Stimulated activated CD4-positive, alpha-beta T cell treated with anti-CD3 and anti-CD28 coated beads, TNF-alpha, amount 100 ng/mL, for 24 hours (primary cell): ENCODE measurements at regions not wholly inside any gene's neighbourhood (a gene's known extent, or its start where the extent isn't known, plus 50 kb on each side); places are given as distances from the start of the nearest gene placed in this dataset.

Experiments
- DNase-seq, 3 experiments: peaks; one replicate each; pipeline ENCODE4 v3.0.0-alpha.2; 2020; ENCODE audit warnings: low read depth in 3 of 3

GRCh38 chr1:57725318-57725717 is 301.5 kb upstream of the DAB1 start:
- DNase-seq, result no peak

- no peak for DNase-seq
Measured at GRCh38 chr1:57724535-57724934, 300.7 kb upstream of the DAB1 start.

- DNase-seq, result no peak
Measured at GRCh38 chr1:57722285-57722978, 298.6 kb upstream of the DAB1 start.

GRCh38 chr1:57721001-57721400 is 297.1 kb upstream of the DAB1 start:
- no peak for DNase-seq

GRCh38 chr1:57719274-57719673 is 295.4 kb upstream of the DAB1 start:
- no peak for DNase-seq

GRCh38 chr1:57713501-57713900 is 289.6 kb upstream of the DAB1 start:
- no peak for DNase-seq

- no peak for DNase-seq
Measured at GRCh38 chr1:57712846-57713245, 289.0 kb upstream of the DAB1 start.

- DNase-seq, result no peak
Measured at GRCh38 chr1:57711326-57711725, 287.5 kb upstream of the DAB1 start.

- no peak for DNase-seq
Measured at GRCh38 chr1:57707631-57708030, 283.8 kb upstream of the DAB1 start.

GRCh38 chr1:57704811-57705210 is 281.0 kb upstream of the DAB1 start:
- no peak for DNase-seq

GRCh38 chr1:57704231-57704630 is 280.4 kb upstream of the DAB1 start:
- DNase-seq, result no peak

- DNase-seq, result no peak
Measured at GRCh38 chr1:57696904-57697303, 273.0 kb upstream of the DAB1 start.

GRCh38 chr1:57696043-57696442 is 272.2 kb upstream of the DAB1 start:
- DNase-seq, result no peak

GRCh38 chr1:57686306-57686705 is 262.4 kb upstream of the DAB1 start:
- DNase-seq, result no peak

- DNase-seq, result no peak
Measured at GRCh38 chr1:57683037-57683942, 259.4 kb upstream of the DAB1 start.

GRCh38 chr1:57678138-57678537 is 254.3 kb upstream of the DAB1 start:
- no peak for DNase-seq

GRCh38 chr1:57675776-57676175 is 251.9 kb upstream of the DAB1 start:
- DNase-seq, result no peak

- no peak for DNase-seq
Measured at GRCh38 chr1:57674801-57675200, 250.9 kb upstream of the DAB1 start.

- no peak for DNase-seq
Measured at GRCh38 chr1:57672346-57673140, 248.7 kb upstream of the DAB1 start.

- no peak for DNase-seq
Measured at GRCh38 chr1:57671750-57672149, 247.9 kb upstream of the DAB1 start.

GRCh38 chr1:57659804-57660203 is 235.9 kb upstream of the DAB1 start:
- no peak for DNase-seq

GRCh38 chr1:57655161-57655560 is 231.3 kb upstream of the DAB1 start:
- DNase-seq, result no peak
